ENCODE measurements at regions not wholly inside any gene's neighbourhood (a gene's known extent, or its start where the extent isn't known, plus 50 kb on each side); places are given as distances from the start of the nearest gene placed in this dataset.

- TF ChIP-seq CTCF (conservative IDR thresholded peaks at IDR 0.05), result no peak
Measured at GRCh38 chr7:130998993-130999602, 265.1 kb upstream of the KLF14 start.

GRCh38 chr7:130999926-131000325, 265.9 kb upstream of the KLF14 start:
- TF ChIP-seq CTCF (conservative IDR thresholded peaks at IDR 0.05), result no peak
- no peak overlapping the region for H3K27ac ChIP-seq

More at GRCh38 chr7:130998993-130999602, 265.1 kb upstream of the KLF14 start:
- no peak overlapping the region for H3K27ac ChIP-seq

- no peak for TF ChIP-seq CTCF (conservative IDR thresholded peaks at IDR 0.05)
- H3K27ac ChIP-seq, result no peak overlapping the region
Measured at GRCh38 chr7:131000389-131000788, 266.4 kb upstream of the KLF14 start.

- no peak for TF ChIP-seq CTCF (conservative IDR thresholded peaks at IDR 0.05)
- no peak overlapping the region for H3K27ac ChIP-seq
Measured at GRCh38 chr7:131000873-131001272, 266.9 kb upstream of the KLF14 start.

- TF ChIP-seq CTCF (conservative IDR thresholded peaks at IDR 0.05), result no peak
- no peak overlapping the region for H3K27ac ChIP-seq
Measured at GRCh38 chr7:131002600-131002999, 268.6 kb upstream of the KLF14 start.

GRCh38 chr7:131003634-131004033, 269.6 kb upstream of the KLF14 start:
- H3K27ac ChIP-seq, result no peak overlapping the region
- TF ChIP-seq CTCF (conservative IDR thresholded peaks at IDR 0.05), result no peak

GRCh38 chr7:131004371-131004770, 270.4 kb upstream of the KLF14 start:
- no peak for TF ChIP-seq CTCF (conservative IDR thresholded peaks at IDR 0.05)

More at GRCh38 chr7:131004371-131004770, 270.4 kb upstream of the KLF14 start:
- H3K27ac ChIP-seq, result no peak overlapping the region
